ENCODE measurements at regions not wholly inside any gene's neighbourhood (a gene's known extent, or its start where the extent isn't known, plus 50 kb on each side); places are given as distances from the start of the nearest gene placed in this dataset.

- TF ChIP-seq CTCF (IDR thresholded peaks at IDR 0.05; ENCODE audit: insufficient read depth, low read depth, low read length) = no peak
- TF ChIP-seq EZH2 (IDR thresholded peaks at IDR 0.05; ENCODE audit: insufficient read depth, low read length) = no peak
These were observed 83.0 kb downstream of the RSL24D1 start for GRCh38 chr15:55113736-55114135.
